ENCODE measurements at regions not wholly inside any gene's neighbourhood (a gene's known extent, or its start where the extent isn't known, plus 50 kb on each side); places are given as distances from the start of the nearest gene placed in this dataset.
"Not testable (repeated sequence)": the region's sequence is repeated elsewhere in the genome, so short reads cannot be mapped to it uniquely, and the experiment has no call there.

DNA sequence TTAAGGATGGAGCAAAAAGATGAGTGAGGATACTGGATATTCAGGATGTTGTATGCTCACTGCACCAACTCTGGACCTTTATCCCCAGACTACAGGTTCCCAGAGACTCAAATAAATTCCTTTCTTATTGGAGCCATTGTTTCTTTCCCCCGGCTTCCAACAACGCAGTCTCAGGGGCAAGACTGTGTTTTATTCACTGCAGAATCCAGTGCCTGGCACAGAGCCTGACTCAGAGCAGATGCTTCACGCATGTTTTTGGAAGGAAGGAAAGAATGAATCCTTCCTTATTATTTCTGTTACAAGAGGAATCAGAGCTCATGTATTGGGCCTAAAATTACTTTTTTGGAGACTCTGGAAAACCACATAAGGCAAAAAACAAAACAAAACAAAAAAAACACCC lies 96.0 kb upstream of the VGLL4 start:
- Histone ChIP-seq H3K36me3 (no peaks in the 10 kb centered on the region), H3K4me3 (ENCODE audit: low read depth in 1 of 2, low read length in 1 of 2) (no peak overlapping the region), H3K4me1 (ENCODE audit: control insufficient read depth in 1 of 2, insufficient read depth in 1 of 2, low read depth in 1 of 2, low read length in 1 of 2) (no peaks in the 10 kb centered on the region), H3K27me3 (peaks cover 6% of the 10 kb centered on the region), H3K9me3 (no peaks in the 10 kb centered on the region), H3K27ac (no peak overlapping the region)
- TF ChIP-seq, protein P1, sequence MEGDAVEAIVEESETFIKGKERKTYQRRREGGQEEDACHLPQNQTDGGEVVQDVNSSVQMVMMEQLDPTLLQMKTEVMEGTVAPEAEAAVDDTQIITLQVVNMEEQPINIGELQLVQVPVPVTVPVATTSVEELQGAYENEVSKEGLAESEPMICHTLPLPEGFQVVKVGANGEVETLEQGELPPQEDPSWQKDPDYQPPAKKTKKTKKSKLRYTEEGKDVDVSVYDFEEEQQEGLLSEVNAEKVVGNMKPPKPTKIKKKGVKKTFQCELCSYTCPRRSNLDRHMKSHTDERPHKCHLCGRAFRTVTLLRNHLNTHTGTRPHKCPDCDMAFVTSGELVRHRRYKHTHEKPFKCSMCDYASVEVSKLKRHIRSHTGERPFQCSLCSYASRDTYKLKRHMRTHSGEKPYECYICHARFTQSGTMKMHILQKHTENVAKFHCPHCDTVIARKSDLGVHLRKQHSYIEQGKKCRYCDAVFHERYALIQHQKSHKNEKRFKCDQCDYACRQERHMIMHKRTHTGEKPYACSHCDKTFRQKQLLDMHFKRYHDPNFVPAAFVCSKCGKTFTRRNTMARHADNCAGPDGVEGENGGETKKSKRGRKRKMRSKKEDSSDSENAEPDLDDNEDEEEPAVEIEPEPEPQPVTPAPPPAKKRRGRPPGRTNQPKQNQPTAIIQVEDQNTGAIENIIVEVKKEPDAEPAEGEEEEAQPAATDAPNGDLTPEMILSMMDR (IDR thresholded peaks at IDR 0.05) = no peak

DNA sequence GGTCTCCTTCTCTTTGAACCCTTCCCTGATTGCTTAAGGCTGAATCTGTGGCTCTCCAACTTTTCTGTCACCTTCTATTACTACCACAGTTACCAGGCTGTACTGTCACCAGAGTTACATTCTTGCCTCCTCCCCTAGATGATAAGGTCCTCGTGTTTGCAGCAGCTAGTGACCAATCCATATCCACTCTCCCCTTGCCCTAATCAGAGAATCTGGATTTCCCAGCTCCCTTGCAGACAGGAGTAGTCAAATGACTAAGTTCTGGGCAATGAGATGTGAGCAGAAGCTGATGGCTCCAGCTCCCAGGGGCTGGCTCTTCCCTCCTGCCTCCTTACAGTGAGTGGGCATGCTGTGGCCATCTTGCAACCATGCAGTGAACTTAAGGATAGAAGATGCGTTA lies 95.4 kb upstream of the VGLL4 start:
- Histone ChIP-seq H3K9me3 (no peaks in the 10 kb centered on the region), H3K27me3 (peaks cover 6% of the 10 kb centered on the region), H3K27ac (no peak overlapping the region), H3K36me3 (no peaks in the 10 kb centered on the region), H3K4me1 (ENCODE audit: control insufficient read depth in 1 of 2, insufficient read depth in 1 of 2, low read depth in 1 of 2, low read length in 1 of 2) (no peaks in the 10 kb centered on the region), H3K4me3 (ENCODE audit: low read depth in 1 of 2, low read length in 1 of 2) (no peak overlapping the region)
- TF ChIP-seq, protein P1 (IDR thresholded peaks at IDR 0.05) = no peak

DNA sequence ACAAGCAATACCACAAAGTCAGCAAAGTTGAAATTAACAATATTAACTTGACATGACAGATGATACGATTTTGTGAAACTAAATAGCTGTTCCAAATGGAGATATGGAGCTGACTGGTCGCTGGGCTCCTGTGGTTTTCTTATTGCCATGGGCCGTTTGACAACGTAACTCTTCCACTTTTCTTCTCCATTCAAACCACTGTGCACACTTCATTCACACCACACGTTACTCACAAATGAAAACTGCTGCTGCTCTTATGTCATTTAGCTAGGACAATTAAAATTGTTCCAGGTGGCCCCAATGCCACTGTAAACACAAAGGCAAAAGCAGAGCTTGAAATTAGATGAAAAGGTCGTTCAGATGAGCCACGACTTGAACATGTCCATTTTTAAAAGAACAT lies 94.0 kb upstream of the VGLL4 start:
- no peak overlapping the region for H3K27ac ChIP-seq
- TF ChIP-seq, protein P1 (IDR thresholded peaks at IDR 0.05) = no peak
- no peaks in the 10 kb centered on the region for H3K36me3 ChIP-seq
- no peak overlapping the region for H3K4me3 ChIP-seq (ENCODE audit: low read depth in 1 of 2, low read length in 1 of 2)
- peaks cover 6% of the 10 kb centered on the region for H3K27me3 ChIP-seq
- no peaks in the 10 kb centered on the region for H3K4me1 ChIP-seq (ENCODE audit: control insufficient read depth in 1 of 2, insufficient read depth in 1 of 2, low read depth in 1 of 2, low read length in 1 of 2)
- no peaks in the 10 kb centered on the region for H3K9me3 ChIP-seq

DNA sequence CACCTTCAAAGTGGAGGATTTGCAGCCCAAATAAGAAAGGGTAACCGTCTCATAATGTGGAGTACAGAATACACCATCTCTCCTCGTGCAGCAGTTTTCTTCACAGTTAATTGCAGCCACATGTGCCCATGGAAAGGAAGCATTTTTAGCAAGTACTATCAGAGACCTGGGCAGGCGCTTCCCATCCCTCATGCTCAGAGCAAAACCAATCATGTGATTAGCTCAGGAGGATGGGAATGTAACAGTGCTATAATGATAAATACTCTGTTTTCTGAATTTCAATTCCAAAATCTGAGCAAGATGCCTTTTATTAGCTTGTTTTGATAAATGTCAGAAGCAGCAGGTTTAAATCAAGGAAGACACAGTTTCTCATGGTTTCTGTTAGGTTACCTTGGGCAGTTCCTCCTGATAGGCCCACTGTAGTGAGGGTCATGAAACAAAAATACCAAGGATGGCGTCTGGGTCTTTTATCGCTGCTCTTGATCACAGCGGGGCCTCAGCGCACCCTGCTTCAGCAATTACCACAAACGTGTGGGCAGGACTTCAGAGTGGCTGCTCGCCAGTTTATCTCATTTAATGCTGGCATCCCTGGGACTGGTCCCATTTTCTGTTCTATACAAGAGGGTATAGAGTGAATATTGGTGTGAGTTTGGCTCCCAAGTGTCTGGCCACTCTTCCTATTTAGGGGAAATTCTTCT lies 92.6 kb upstream of the VGLL4 start:
- Histone ChIP-seq H3K27me3 (peaks cover 6% of the 10 kb centered on the region), H3K36me3 (no peaks in the 10 kb centered on the region), H3K4me3 (ENCODE audit: low read depth in 1 of 2, low read length in 1 of 2) (no peak overlapping the region), H3K9me3 (no peaks in the 10 kb centered on the region), H3K4me1 (ENCODE audit: control insufficient read depth in 1 of 2, insufficient read depth in 1 of 2, low read depth in 1 of 2, low read length in 1 of 2) (no peaks in the 10 kb centered on the region), H3K27ac (no peak overlapping the region)
- TF ChIP-seq, protein P1 (IDR thresholded peaks at IDR 0.05) = no peak

DNA sequence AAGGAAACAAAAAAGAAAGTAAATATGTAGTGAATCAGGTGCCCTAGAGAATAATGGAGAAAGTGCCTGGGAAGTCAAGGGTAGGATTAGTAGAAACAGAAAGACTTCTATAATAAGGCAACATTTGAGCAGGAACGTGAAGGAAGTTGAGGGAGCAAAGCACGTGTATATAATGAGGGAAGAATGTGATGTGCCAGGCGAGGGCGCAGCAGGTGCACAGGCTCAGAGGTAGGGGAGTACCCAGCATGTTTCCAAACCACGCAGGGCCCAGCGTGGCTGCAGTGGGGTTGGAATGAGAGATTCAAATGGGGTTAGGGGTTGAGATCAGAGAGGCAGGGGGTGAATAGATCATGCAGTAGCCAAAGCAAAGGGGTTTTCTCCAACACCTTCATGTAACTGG lies 91.9 kb upstream of the VGLL4 start:
- TF ChIP-seq, protein P1 (IDR thresholded peaks at IDR 0.05) = no peak
- H3K4me1 ChIP-seq (ENCODE audit: control insufficient read depth in 1 of 2, insufficient read depth in 1 of 2, low read depth in 1 of 2, low read length in 1 of 2) = no peaks in the 10 kb centered on the region
- no peaks in the 10 kb centered on the region for H3K9me3 ChIP-seq
- peaks cover 6% of the 10 kb centered on the region for H3K27me3 ChIP-seq
- H3K36me3 ChIP-seq = no peaks in the 10 kb centered on the region
- no peak overlapping the region for H3K4me3 ChIP-seq (ENCODE audit: low read depth in 1 of 2, low read length in 1 of 2)
- no peak overlapping the region for H3K27ac ChIP-seq

DNA sequence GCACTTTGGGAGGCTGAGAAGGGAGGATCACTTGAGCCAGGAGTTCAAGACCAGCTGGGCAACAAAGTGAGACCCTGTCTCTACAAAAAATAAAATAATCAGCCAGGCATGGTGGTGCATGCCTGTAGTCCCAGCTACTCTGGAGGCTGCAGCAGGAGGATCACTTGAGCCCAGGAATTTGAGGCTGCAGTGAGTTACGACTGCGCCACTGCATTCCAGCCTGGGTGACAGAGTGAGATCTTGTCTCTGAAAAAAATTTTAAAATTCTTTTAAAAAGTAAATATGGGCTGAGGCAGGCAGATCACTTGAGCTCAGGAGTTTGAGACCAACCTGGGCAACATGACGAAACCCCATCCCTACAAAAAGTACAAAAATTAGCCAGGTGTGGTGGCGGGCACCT lies 91.4 kb upstream of the VGLL4 start:
- H3K4me3 ChIP-seq (ENCODE audit: low read depth in 1 of 2, low read length in 1 of 2); H3K27me3 ChIP-seq; H3K27ac ChIP-seq; H3K9me3 ChIP-seq; H3K4me1 ChIP-seq (ENCODE audit: control insufficient read depth in 1 of 2, insufficient read depth in 1 of 2, low read depth in 1 of 2, low read length in 1 of 2); H3K36me3 ChIP-seq: not testable (repeated sequence)

All from neutrophil (primary cell).